ENCODE measurements at regions not wholly inside any gene's neighbourhood (a gene's known extent, or its start where the extent isn't known, plus 50 kb on each side); places are given as distances from the start of the nearest gene placed in this dataset.

- TF ChIP-seq CTCF (IDR thresholded peaks at IDR 0.05) = no peak
- no peak for TF ChIP-seq POLR2A (IDR thresholded peaks at IDR 0.05)
Observed at GRCh38 chr4:54593795-54594322, 63.9 kb upstream of the KIT start.
